PFSK-1 (cell line): ENCODE measurements at regions not wholly inside any gene's neighbourhood (a gene's known extent, or its start where the extent isn't known, plus 50 kb on each side); places are given as distances from the start of the nearest gene placed in this dataset.

Experiments
- FOXP2 ChIP-seq: optimal IDR thresholded peaks from 2 replicates; pipeline ENCODE3; 2011; ENCODE audit warnings: borderline replicate concordance, control low read depth, inconsistent platforms; ENCODE audit not compliant: insufficient read depth; ENCODE audit errors: extremely low read length, extremely low read depth
- POLR2AphosphoS5 ChIP-seq: IDR thresholded peaks from 2 replicates; pipeline ENCODE4 v1.6.1; 2012; ENCODE audit warnings: low read depth, mild to moderate bottlenecking, control low read depth, low read length, moderate library complexity
- REST ChIP-seq, 2 experiments: IDR thresholded peaks; 2 replicates each; pipeline versions ENCODE4 v1.6.1 to v1.8.0; 2011 to 2012; ENCODE audit warnings: low read depth in 2 of 2, low read length in 2 of 2, control low read depth in 1 of 2, inconsistent platforms in 1 of 2, mild to moderate bottlenecking in 1 of 2, moderate library complexity in 1 of 2; ENCODE audit not compliant: insufficient read depth in 1 of 2
- SIN3A ChIP-seq: IDR thresholded peaks from 2 replicates; pipeline ENCODE4 v1.6.1; 2012; ENCODE audit warnings: mild to moderate bottlenecking, low read length, moderate library complexity, borderline replicate concordance; ENCODE audit not compliant: insufficient read depth
- TAF1 ChIP-seq: IDR thresholded peaks from 2 replicates; pipeline ENCODE4 v1.6.1; 2012; ENCODE audit warnings: low read length, control low read depth, borderline replicate concordance; ENCODE audit not compliant: insufficient read depth

GRCh38 chr2:220336771-220337170 is 709.3 kb downstream of the SLC4A3 start:
- TF ChIP-seq REST (IDR thresholded peaks at IDR 0.05; ENCODE audit: insufficient read depth in 1 of 2, low read depth in 2 of 2, low read length in 2 of 2) (no peak), POLR2AphosphoS5 (no peak), TAF1 (no peak), SIN3A (no peak), FOXP2 (no peak)
